Retinal pigment epithelial cell (primary cell): ENCODE measurements at regions not wholly inside any gene's neighbourhood (a gene's known extent, or its start where the extent isn't known, plus 50 kb on each side); places are given as distances from the start of the nearest gene placed in this dataset.

ENCODE experiments used
- DNase-seq: peaks from one replicate; pipeline ENCODE4 v3.0.0-alpha.2; 2010; ENCODE audit warnings: low read depth
- H3K4me3 ChIP-seq: 2 replicates; pipeline ENCODE4 v1.5.1; 2011; ENCODE audit warnings: mild to moderate bottlenecking, low read length, control low read depth, moderate library complexity
- TF ChIP-seq, protein P1 (sequence below): conservative IDR thresholded peaks from 2 replicates; pipeline ENCODE4 v1.5.1; 2011; ENCODE audit warnings: low read depth, low read length, control low read depth, inconsistent platforms

DNA sequence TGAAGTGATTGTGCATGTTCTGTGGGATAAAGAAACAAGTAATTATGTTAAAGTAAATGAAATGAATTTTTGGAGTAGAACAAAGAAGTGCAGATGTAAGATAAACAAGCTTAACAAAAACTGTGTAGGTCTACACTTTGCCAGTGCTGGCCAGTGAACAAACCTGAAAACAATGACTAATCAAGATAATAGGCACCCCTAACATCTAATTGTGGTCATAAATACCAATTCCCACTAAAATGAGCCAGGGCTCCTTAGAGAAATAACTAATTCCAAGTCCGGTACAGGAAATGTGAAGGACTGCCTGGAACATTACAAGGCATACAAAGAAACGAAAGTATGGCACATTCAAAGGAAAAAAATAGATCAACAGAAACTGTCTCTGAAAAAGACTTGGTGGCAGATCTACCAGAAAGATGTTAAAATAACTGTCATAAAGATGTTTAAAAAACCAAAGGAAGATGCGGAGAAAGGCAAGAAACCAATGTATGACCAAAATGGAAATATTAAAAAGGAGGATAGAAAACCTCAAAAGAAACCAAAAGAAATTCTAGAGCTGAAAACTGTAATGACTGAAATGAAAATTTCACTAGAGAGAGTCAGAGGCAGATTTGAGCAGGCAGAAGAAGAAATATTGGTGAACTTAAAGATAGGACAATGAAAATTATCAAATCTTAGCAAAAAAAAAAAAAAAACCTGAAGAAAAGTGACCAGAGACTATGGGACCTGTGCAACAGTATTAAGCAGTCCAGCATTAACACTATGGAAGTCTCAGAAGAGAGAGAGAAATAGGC, 94.7 kb upstream of the SLC66A3 start:
- TF ChIP-seq, protein P1, sequence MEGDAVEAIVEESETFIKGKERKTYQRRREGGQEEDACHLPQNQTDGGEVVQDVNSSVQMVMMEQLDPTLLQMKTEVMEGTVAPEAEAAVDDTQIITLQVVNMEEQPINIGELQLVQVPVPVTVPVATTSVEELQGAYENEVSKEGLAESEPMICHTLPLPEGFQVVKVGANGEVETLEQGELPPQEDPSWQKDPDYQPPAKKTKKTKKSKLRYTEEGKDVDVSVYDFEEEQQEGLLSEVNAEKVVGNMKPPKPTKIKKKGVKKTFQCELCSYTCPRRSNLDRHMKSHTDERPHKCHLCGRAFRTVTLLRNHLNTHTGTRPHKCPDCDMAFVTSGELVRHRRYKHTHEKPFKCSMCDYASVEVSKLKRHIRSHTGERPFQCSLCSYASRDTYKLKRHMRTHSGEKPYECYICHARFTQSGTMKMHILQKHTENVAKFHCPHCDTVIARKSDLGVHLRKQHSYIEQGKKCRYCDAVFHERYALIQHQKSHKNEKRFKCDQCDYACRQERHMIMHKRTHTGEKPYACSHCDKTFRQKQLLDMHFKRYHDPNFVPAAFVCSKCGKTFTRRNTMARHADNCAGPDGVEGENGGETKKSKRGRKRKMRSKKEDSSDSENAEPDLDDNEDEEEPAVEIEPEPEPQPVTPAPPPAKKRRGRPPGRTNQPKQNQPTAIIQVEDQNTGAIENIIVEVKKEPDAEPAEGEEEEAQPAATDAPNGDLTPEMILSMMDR: no peak
- DNase-seq: no peak
- H3K4me3 ChIP-seq: no peak overlapping the region

DNA sequence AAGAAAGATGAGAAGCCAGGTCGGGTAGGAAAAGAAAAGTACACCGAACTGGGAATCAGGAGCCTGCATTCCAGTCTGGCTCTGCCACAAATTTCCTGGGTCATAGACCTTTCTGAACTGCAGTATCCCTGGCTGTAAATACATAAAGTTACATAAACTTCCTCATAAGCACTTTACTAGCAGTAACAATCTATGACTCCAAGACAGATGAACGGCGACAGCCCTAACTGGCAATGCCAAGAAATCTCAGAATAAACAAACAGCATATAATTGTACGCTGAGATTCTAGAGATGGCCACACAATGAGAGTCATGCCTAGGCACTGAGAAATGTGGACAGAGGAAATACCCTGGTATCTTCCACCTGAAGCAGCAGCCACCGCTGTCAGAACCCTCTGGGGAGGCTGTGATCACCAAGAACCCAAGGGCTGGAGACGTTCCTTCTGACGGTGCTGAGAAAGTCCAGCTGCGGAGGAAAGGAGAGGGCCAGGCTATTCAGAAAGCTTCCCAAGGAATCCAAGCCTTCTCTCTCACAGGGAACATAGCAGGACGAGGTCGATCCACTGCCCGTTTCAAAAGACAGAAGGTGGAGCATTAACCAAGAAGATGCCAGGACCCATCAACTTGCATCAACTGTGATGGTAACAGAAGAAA, 89.3 kb upstream of the SLC66A3 start:
- TF ChIP-seq, protein P1: no peak

DNA sequence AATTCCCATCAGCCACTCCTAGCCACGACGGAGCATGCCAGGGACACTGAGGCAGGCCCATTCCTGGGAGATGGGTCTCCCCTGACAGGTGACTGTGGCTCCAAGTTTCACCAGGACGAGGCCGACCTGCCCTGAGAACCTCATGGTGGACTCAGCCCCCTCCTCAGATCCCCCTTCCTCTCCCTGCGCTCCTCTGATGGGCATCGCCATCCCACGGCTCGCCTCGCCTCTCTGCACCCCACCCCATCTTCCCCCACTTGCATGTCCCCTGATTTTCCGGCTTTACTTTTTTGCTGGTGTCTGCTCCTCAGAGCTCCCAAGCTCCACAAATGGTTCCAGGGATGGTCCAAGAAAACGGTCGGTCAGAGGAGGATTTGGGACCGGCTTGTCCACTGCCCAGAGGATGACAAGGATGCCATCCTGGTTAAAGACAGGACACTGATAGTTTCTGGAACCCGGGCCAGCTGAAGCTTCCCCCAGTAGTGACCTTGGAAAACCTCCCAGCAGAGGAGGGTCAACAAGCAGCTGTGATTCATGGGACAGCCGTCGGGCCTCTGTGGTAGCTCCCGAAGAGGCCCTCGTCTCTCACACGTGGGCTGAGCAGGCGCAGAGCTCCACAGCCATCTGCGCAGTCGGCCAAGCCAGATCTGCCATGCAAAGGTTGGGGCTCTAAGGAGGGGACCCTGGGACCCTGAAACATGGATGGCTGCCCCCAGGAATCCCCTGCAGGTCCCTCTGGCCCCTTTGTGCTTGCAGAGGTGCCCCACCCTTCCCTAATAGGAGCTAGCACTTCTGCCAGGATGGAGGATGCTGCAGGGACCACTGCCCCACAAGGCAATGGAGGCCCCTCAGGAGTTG, 87.8 kb upstream of the SLC66A3 start:
- DNase-seq: no peak
- no peak overlapping the region for H3K4me3 ChIP-seq
- TF ChIP-seq, protein P1: no peak

More for the DNA sequence above, 89.3 kb upstream of the SLC66A3 start:
- DNase-seq: no peak
- no peak overlapping the region for H3K4me3 ChIP-seq

DNA sequence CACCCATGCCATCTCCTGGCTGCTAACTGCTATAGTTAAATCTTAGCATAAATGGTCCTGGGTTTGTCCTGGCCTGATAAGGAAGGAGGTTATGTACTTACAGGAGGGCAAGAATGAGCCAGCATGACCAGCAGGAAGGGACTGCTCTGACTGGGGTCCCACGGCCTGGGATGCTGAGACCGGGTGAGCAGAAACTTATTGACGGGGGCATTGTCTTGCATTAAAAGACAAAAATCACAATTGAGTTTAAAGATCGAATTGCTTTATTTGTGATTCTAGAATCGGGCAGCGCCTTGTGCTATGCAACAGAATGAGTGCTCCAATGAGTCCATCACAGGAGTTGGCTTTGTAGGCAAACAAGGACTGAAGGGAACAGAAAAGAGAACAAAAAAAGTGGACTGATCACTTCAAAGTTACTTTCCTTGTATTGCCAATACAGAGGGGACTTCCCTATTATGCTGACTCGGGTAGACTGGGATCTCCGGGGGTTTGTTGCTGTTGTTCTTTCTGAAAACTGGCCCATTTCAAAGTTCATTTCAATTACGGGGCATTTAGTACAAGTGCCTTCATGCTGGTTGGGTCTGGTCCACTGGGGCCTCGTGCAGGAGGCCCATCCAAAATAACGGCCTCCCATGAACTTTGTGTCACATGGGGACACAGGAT, 87.1 kb upstream of the SLC66A3 start:
- no peak for DNase-seq
- H3K4me3 ChIP-seq: no peak overlapping the region
- TF ChIP-seq, protein P1: no peak

DNA sequence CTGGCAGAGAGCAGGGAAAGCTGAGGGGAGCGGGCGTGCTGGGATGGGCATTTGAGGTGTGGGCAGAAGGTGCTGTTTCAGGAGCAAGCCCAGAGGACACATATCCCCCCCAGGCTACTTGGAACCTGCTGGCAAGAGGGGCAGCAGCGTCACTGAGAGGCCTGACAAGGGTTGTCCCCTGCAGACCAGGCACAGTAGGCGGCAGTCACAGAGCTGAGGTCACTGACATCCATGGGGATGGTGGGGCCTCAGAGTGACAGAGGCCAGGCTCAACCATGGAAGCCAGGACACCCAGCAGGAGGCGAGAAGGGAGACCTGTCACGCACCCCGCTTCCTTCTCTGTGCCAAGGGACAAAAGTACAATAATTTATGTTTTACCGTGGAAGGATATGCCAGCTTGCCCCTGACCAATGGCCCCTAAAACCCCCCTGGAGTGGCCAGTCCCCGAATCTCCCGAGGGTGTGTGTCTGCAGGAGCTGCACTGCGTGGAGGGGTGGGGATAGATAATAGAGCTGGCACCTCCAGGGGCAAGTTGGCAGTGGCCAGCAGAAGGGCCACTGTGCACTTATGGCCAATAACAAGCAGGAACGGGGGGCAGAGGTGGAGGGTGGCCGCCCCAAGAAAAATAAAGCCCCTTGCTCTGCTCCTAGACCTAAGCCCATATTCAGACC, 86.3 kb upstream of the SLC66A3 start:
- no peak for DNase-seq
- TF ChIP-seq, protein P1: no peak
- H3K4me3 ChIP-seq: no peak overlapping the region

DNA sequence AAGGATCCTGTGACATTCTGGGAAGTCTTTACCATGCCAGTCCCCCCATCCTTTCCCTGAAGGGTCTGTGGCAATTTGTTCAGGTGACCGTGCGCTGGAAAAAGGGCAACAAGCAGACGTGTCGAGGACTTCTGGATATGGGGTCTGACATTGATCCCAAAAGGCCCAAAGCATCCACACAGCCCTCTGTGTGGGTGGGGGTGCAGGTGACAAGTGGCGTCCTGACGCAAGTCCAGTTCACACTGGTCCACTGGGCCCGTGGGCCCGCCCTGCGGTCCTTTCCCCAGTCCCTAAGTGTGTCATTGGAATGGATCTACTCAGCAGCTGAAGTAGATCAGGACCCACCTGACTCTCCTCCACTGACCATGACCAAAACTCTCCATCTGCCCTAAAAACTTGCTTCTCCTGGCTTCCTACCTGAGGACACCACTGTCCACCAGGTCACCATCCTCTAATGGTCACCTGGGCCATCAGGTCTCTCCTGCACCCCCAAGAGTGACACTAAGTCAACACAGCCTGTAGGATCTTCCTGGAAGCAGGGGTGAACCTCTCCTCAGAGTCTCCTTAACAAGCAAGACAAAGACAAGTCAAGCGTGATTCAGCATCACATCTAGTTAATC, 85.6 kb upstream of the SLC66A3 start:
- H3K4me3 ChIP-seq: no peak overlapping the region
- TF ChIP-seq, protein P1: no peak
- DNase-seq: no peak
